HG03354 (cell line): ENCODE measurements at regions not wholly inside any gene's neighbourhood (a gene's known extent, or its start where the extent isn't known, plus 50 kb on each side); places are given as distances from the start of the nearest gene placed in this dataset.
"Not testable (repeated sequence)": the region's sequence is repeated elsewhere in the genome, so short reads cannot be mapped to it uniquely, and the experiment has no call there.

ENCODE experiments used
- ATAC-seq: cut with Tn5 transposase; IDR thresholded peaks from one replicate; pipeline ENCODE4 v1.9.1; 2021; ENCODE audit warnings: mild to moderate bottlenecking; ENCODE audit not compliant: unreplicated experiment, poor library complexity, severe bottlenecking

DNA sequence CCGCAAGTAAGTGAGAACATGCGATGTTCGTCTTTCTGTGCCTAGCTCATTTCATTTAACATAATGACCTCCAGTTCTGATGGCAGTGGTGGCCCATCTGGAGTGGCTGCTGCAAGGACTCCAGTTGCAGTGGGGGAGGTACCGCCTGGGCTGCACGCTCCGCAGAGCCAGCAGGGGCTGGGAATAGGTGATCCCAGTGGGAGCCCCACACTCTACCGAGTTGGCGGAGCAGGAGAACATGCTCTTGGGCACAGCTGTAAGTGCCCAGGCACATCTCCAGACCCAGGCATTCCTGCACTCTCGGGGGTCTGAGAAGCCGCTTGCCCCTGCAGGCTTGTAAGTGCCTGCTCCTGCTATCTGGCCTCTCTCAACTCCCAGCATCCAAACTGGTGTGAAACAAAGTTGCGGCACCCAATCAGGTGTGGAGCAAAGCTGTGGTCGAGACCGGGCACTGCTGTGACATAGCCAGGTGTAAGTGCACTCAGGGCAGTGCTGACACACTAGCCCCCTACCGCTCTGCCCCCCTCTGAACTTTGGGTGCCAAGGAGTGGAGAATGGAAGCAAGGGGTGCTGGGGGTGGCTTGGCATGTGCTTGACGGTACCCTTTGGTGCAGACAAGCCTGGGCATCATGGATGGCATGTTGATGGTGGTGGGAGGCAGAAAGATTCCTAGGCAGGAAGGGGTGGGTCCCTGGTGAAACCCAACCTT lies 130.2 kb downstream of the HTR1B start:
- no peak for ATAC-seq

GRCh38 chr6:77326711-77327110 lies 136.6 kb downstream of the HTR1B start:
- ATAC-seq: no peak

DNA sequence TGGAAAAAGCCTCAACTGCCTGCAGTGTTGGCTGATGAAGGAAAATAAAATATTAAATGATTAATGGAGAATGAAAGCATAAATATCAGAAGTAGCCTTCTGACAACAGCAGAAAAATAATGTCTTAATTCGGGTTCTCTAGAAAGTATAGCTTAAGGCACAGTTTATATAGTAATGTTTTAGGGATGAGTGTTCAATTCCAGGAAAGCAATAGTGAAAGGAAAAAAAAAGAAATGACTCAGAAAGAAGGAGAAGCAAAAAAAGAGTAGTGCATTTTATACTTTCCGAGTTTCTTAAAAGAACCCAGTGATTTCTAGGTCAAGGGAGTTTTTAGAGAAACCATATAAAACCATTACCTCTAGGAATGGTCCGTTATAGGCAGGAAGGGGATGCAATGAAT lies 137.3 kb downstream of the HTR1B start:
- ATAC-seq: no peak

- no peak for ATAC-seq
Measured at GRCh38 chr6:77324866-77325265, 138.4 kb downstream of the HTR1B start.

- ATAC-seq: no peak
Measured at GRCh38 chr6:77322604-77323003, 140.7 kb downstream of the HTR1B start.

DNA sequence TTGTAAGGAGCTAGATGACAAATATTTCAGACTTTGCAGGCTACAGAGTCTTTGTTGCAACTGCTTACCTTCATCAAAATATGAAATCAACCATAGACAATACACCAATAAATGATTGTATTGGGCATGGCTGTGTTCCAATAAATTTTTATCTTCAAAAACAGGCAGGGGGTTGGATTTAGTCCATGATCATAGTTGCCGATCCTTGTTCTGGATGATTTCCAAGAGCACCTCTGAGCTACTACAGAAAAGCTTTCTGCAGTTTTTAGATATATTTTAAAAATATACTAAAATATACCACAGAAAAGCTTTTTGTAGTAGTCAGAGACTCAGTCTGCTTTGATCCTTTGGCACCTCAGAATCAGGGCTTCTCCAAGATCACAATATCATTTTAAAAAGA lies 145.0 kb downstream of the HTR1B start:
- no peak for ATAC-seq

- ATAC-seq: no peak
Measured at GRCh38 chr6:77313595-77313994, 149.7 kb downstream of the HTR1B start.

DNA sequence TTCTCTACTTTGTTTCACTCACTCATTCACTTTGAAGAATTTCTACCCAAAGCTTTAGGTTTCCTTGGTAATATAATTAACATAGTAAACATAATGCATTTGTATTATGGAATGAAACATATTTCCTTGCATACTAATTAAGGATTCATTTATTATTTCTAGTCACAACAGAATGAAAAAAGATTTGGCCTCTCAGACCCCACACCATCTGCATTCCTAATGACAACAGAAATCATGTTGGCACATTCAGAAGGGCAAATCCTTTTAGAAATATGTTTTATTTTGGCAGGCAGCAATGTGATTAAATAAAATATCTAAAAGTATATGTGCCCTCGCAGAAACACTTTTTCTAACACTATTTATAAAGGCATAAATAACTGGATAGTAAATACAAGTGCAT lies 163.4 kb downstream of the HTR1B start:
- no peak for ATAC-seq

GRCh38 chr6:77298283-77298682 lies 165.0 kb downstream of the HTR1B start:
- no peak for ATAC-seq

DNA sequence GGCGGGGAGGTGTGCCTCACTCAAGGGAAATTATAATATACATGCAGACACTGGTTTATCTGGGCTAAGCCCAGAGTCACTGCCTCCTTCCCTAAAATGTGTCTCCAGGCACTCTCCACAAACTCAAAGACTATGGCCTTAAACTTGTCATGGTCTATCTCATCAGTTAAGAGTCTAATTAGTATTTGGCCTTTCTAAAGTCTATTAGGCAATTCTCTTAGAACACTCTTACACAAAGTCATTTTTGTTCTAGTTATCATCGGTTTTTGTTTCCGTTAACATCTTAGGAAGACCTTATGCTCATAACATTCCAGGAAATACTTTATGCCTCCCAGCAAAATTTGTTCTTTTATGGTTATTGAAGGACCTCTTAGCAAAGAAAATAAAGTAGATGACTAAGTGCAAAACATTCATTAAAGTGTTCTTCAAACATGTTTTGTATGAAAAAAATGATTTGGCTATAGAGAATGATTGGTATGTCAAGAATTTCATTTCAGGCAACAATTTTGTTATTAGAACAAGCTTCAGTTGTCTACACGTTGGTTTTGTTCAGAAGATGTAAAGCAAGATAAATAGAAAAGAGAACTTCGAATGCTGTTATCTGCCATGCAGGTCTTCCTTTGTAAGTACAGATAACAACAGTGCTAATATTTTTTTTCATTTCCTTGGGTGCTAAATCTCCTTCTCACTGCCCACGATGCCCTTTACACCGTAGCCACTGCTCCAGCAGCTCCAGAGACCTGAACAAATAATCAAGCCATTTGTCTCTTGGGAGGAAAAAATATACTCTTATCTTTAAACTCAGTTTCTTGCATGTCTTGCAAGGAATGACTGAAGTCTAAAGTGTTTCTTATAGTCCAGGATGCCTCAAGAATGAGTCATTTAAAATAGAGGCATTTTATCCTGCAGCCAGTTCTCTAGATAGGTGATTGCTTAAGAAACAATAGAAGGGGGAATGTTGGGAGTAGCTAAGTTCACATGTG lies 170.4 kb downstream of the HTR1B start:
- ATAC-seq: no peak

DNA sequence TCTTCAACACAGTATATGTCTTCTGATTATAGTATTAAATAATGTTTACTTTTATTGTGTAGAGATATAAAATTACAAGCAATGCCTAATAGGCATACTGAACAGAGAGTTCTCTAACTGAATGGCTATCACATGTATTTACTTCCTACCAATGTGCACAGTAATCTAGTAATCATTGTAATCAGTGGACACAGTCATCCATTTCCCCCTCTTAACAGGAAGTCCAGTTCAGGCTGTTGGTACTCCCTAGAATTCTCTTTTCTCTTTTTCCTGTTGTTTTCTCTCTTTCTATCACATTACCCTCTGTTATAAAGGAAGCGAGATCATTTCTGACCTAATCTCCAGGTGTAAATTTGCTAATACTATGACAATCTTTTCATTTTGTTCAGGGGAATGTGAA lies 172.5 kb downstream of the HTR1B start:
- ATAC-seq: no peak

- ATAC-seq: no peak
Measured at GRCh38 chr6:77286541-77286940, 176.8 kb downstream of the HTR1B start.

- ATAC-seq: no peak
Measured at GRCh38 chr6:77273929-77274328, 189.4 kb downstream of the HTR1B start.

DNA sequence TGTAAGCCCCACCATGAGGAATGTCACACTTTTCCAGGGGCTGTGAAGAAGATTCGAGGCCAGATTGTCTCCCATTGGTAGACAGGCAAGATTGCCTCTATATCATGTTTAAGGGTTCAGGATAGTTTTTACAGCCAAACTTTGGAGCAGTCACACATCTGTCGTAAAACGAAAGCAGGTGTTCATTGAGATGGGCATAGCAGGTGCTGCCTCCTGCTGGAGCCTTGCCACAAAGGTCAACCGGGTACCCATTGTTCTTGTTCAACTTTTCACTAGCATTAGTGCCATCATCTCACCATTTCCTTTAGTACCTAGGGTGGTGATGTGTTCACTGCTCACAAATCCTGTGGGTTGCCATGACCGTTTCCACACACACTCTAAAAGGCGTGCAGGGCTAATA lies 198.3 kb downstream of the HTR1B start:
- no peak for ATAC-seq

DNA sequence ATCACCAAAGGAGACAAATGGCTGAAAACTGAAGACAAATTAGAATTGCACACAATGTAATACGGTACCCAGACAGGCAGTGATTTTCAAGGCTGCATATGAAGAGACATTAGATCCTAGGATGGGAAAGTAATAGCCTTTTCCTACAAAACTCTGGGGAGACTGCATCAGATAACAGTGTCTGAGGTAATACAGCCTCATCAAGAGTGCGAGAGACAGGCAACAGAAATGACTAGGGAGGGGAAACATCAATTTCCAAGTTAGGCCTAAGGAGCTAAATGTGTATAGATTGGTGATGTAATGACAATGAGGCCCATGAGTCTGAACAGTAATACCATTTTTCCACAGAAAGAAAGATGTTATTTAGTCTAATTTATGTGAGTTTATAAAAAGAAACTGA lies 200.3 kb downstream of the HTR1B start:
- no peak for ATAC-seq

DNA sequence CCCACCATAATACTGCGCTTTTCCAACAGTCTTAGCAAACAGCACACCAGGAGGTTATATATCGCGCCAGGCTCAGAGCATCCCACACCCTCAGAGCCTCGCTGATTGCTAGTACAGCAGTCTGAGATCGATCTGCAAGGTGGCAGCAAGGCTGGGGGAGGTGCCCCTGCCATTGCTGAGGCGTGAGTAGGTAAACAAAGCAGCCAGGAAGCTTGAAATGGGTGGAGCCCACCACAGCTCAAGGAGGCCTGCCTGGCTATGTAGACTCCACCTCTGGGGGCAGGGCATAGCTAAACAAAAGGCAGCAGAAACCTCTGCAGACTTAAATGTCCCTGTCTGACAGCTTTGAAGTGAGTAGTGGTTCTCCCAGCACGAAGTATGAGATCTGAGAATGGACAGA lies 211.5 kb downstream of the HTR1B start:
- not testable (repeated sequence) for ATAC-seq

GRCh38 chr6:77249560-77249959 lies 213.7 kb downstream of the HTR1B start:
- ATAC-seq: no peak

DNA sequence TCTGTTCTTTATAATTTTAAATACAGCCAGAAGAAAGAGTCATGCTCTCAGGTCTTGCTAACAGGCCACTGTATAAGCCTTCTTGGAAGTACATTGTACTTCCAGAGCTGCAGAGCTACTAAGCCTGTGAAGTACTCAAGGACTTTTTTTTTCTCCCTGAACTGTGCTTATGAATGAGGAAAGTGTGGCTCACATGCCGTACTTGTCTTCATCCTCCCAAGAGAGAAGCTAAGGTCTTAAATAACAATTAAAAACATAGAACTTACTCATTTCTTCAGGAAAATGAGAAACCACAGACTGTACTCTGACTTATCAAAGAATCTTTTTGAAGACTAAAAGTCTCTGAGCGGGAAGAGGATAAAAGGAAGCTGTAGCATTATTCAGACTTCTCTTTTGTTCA lies 218.3 kb downstream of the HTR1B start:
- ATAC-seq: no peak

GRCh38 chr6:77231438-77232305 lies 231.6 kb downstream of the HTR1B start:
- no peak for ATAC-seq

GRCh38 chr6:77228279-77228678 lies 235.0 kb downstream of the HTR1B start:
- ATAC-seq: no peak
